SK-N-SH treated with all-trans-retinoic acid at 6 μM for 48 hours (cell line): ENCODE measurements at regions not wholly inside any gene's neighbourhood (a gene's known extent, or its start where the extent isn't known, plus 50 kb on each side); places are given as distances from the start of the nearest gene placed in this dataset.

Experiments
- ATAC-seq: fragments of 200-7000 bp; cut with Tn5 transposase; 3 replicates; pipeline ENCODE4 v1.9.1; 2020; ENCODE audit warnings: mild to moderate bottlenecking, moderate library complexity
- BACH2 ChIP-seq: fragments of 250-450 bp; sonication (Bioruptor Pico); IDR thresholded peaks from 2 replicates; pipeline ENCODE4 v1.9.0; 2021; ENCODE audit warnings: mild to moderate bottlenecking, borderline replicate concordance
- CREB5 ChIP-seq: fragments of 250-450 bp; sonication (Bioruptor Pico); IDR thresholded peaks from 2 replicates; pipeline ENCODE4 v1.5.1; 2020; ENCODE audit warnings: low read depth, mild to moderate bottlenecking, moderate library complexity
- CSDC2 ChIP-seq: fragments of 250-450 bp; sonication (Bioruptor Pico); IDR thresholded peaks from 2 replicates; pipeline ENCODE4 v1.5.0; 2020; ENCODE audit warnings: mild to moderate bottlenecking, moderate library complexity
- ESRRG ChIP-seq: fragments of 250-450 bp; sonication (Bioruptor Pico); IDR thresholded peaks from 2 replicates; pipeline ENCODE4 v1.6.1; 2021; ENCODE audit warnings: mild to moderate bottlenecking
- ISL1 ChIP-seq: fragments of 250-450 bp; sonication (Bioruptor Pico); IDR thresholded peaks from 2 replicates; pipeline ENCODE4 v2.1.2; 2022; ENCODE audit warnings: mild to moderate bottlenecking, moderate library complexity
- OSR1 ChIP-seq: fragments of 250-450 bp; sonication (Bioruptor Pico); IDR thresholded peaks from 2 replicates; pipeline ENCODE4 v1.8.0; 2022; ENCODE audit warnings: moderate library complexity, mild to moderate bottlenecking, inconsistent platforms
- POU6F1 ChIP-seq: fragments of 250-450 bp; sonication (Bioruptor Pico); IDR thresholded peaks from 2 replicates; pipeline ENCODE4 v1.8.0; 2021; ENCODE audit warnings: low read depth, mild to moderate bottlenecking, moderate library complexity, borderline replicate concordance
- RARB ChIP-seq: fragments of 250-450 bp; sonication (Bioruptor Pico); IDR thresholded peaks from 2 replicates; pipeline ENCODE4 v1.8.0; 2021; ENCODE audit warnings: mild to moderate bottlenecking, moderate library complexity
- TOX ChIP-seq: fragments of 250-450 bp; sonication (Bioruptor Pico); IDR thresholded peaks from 2 replicates; pipeline ENCODE4 v1.8.0; 2021; ENCODE audit warnings: mild to moderate bottlenecking, moderate library complexity, borderline replicate concordance
- ZC3H10 ChIP-seq: fragments of 250-450 bp; sonication (Bioruptor Pico); IDR thresholded peaks from 2 replicates; pipeline ENCODE4 v1.5.1; 2021; ENCODE audit warnings: mild to moderate bottlenecking, moderate library complexity
- ZFP3 ChIP-seq: fragments of 250-450 bp; sonication (Bioruptor Pico); IDR thresholded peaks from 2 replicates; pipeline ENCODE4 v1.5.0; 2020; ENCODE audit warnings: mild to moderate bottlenecking, moderate library complexity
- ZFP30 ChIP-seq: fragments of 450-650 bp; formaldehyde crosslinking; IDR thresholded peaks from 2 replicates; pipeline ENCODE4 v1.5.0; 2022; ENCODE audit warnings: mild to moderate bottlenecking, moderate library complexity
- ZNF565 ChIP-seq: fragments of 450-650 bp; formaldehyde crosslinking; conservative IDR thresholded peaks from 2 replicates; pipeline ENCODE4 v1.5.0; 2020; ENCODE audit warnings: low read depth, mild to moderate bottlenecking, moderate library complexity
- ZNF70 ChIP-seq: fragments of 450-650 bp; formaldehyde crosslinking; IDR thresholded peaks from 2 replicates; pipeline ENCODE4 v1.5.0; 2020; ENCODE audit warnings: mild to moderate bottlenecking, moderate library complexity
- ZNF8 ChIP-seq: fragments of 450-650 bp; formaldehyde crosslinking; IDR thresholded peaks from 2 replicates; pipeline ENCODE4 v1.5.0; 2020; ENCODE audit warnings: mild to moderate bottlenecking, moderate library complexity
- TF ChIP-seq, protein P1 (sequence below): fragments of 250-450 bp; sonication (Bioruptor Pico); IDR thresholded peaks from 2 replicates; pipeline ENCODE4 v1.5.1; 2021; ENCODE audit warnings: mild to moderate bottlenecking, moderate library complexity
- TF ChIP-seq, protein P2 (sequence below): fragments of 250-450 bp; sonication (Bioruptor Pico); IDR thresholded peaks from 2 replicates; pipeline ENCODE4 v1.5.0; 2020; ENCODE audit warnings: mild to moderate bottlenecking, moderate library complexity
- TF ChIP-seq, protein P3 (sequence below): fragments of 250-450 bp; sonication (Bioruptor Pico); IDR thresholded peaks from 2 replicates; pipeline ENCODE4 v1.8.0; 2020; ENCODE audit warnings: mild to moderate bottlenecking, moderate library complexity, borderline replicate concordance

DNA sequence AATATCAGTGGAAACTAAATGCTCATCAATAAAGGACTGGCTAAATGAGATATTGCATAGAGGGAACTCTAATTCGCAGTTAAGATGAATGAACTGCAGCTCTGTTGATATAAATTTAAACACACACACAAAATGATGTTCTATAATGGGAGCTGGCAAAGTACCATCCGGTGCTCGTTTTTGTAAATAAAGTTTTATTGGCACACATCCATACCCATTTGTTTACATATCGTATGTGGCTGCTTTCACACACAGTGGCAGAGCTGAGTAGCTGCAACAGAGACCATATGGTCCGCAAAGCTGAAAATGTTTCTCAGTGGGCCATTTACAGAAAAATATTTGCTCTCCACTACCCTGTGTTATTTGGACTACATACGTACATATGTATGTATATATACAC lies 120.7 kb downstream of the EDN3 start:
- ATAC-seq = no peak
- no peak for TF ChIP-seq OSR1 (CRISPR knock-in tag)
- TF ChIP-seq ISL1 = no peak
- TF ChIP-seq TOX = no peak
- TF ChIP-seq, protein P1, sequence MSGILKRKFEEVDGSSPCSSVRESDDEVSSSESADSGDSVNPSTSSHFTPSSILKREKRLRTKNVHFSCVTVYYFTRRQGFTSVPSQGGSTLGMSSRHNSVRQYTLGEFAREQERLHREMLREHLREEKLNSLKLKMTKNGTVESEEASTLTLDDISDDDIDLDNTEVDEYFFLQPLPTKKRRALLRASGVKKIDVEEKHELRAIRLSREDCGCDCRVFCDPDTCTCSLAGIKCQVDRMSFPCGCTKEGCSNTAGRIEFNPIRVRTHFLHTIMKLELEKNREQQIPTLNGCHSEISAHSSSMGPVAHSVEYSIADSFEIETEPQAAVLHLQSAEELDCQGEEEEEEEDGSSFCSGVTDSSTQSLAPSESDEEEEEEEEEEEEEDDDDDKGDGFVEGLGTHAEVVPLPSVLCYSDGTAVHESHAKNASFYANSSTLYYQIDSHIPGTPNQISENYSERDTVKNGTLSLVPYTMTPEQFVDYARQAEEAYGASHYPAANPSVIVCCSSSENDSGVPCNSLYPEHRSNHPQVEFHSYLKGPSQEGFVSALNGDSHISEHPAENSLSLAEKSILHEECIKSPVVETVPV = no peak
- TF ChIP-seq ESRRG = no peak
- TF ChIP-seq, protein P2, sequence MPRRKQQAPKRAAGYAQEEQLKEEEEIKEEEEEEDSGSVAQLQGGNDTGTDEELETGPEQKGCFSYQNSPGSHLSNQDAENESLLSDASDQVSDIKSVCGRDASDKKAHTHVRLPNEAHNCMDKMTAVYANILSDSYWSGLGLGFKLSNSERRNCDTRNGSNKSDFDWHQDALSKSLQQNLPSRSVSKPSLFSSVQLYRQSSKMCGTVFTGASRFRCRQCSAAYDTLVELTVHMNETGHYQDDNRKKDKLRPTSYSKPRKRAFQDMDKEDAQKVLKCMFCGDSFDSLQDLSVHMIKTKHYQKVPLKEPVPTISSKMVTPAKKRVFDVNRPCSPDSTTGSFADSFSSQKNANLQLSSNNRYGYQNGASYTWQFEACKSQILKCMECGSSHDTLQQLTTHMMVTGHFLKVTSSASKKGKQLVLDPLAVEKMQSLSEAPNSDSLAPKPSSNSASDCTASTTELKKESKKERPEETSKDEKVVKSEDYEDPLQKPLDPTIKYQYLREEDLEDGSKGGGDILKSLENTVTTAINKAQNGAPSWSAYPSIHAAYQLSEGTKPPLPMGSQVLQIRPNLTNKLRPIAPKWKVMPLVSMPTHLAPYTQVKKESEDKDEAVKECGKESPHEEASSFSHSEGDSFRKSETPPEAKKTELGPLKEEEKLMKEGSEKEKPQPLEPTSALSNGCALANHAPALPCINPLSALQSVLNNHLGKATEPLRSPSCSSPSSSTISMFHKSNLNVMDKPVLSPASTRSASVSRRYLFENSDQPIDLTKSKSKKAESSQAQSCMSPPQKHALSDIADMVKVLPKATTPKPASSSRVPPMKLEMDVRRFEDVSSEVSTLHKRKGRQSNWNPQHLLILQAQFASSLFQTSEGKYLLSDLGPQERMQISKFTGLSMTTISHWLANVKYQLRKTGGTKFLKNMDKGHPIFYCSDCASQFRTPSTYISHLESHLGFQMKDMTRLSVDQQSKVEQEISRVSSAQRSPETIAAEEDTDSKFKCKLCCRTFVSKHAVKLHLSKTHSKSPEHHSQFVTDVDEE (CRISPR knock-in tag) = no peak
- TF ChIP-seq, protein P3, sequence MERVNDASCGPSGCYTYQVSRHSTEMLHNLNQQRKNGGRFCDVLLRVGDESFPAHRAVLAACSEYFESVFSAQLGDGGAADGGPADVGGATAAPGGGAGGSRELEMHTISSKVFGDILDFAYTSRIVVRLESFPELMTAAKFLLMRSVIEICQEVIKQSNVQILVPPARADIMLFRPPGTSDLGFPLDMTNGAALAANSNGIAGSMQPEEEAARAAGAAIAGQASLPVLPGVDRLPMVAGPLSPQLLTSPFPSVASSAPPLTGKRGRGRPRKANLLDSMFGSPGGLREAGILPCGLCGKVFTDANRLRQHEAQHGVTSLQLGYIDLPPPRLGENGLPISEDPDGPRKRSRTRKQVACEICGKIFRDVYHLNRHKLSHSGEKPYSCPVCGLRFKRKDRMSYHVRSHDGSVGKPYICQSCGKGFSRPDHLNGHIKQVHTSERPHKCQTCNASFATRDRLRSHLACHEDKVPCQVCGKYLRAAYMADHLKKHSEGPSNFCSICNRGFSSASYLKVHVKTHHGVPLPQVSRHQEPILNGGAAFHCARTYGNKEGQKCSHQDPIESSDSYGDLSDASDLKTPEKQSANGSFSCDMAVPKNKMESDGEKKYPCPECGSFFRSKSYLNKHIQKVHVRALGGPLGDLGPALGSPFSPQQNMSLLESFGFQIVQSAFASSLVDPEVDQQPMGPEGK = no peak
- no peak for TF ChIP-seq POU6F1 (CRISPR knock-in tag)
- TF ChIP-seq ZFP3 (CRISPR knock-in tag) = no peak
- no peak for TF ChIP-seq BACH2
- TF ChIP-seq ZNF70 (CRISPR knock-in tag) = no peak
- no peak for TF ChIP-seq CREB5 (CRISPR knock-in tag)
- no peak for TF ChIP-seq CSDC2
- TF ChIP-seq ZNF565 (CRISPR knock-in tag) = no peak
- no peak for TF ChIP-seq RARB (CRISPR knock-in tag)
- no peak for TF ChIP-seq ZNF8
- no peak for TF ChIP-seq ZFP30 (CRISPR knock-in tag)
- TF ChIP-seq ZC3H10 (CRISPR knock-in tag) = no peak

DNA sequence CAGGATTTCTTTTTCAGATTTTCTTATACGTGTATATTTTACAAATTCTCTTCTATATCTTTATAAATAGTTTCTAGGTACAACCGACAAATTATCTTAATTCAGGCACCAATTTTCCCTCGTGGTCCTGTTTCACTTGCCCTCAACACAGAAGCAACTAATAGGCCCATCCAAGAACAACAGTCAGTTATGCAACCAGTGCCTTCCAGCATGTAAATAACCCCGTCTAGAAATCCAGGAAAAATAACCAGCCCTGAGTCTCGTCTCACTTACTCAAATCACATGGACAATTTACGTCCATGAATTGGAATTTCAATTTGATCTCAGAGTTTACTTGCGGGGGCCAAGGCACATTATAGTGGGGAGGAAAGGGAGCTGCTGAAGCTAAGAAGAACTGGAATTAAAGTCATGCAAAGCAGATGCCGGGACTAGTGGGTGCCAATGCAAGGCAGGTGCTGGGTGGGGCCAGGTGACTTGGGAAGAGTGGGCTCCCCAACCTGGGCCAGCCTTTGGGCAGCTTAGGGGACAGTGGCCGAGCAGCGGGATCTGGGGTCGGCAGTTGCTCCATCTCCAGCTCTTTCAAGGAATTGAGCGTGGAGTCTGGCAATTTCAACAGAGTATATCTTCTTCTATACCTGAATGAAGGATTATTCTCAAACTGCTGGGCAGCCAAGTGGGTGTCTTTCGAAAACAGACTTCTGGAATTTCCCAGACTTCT lies 121.7 kb downstream of the EDN3 start:
- TF ChIP-seq CREB5 (CRISPR knock-in tag) (no peak), POU6F1 (CRISPR knock-in tag) (no peak), ESRRG (no peak), ZNF565 (CRISPR knock-in tag) (no peak)
- ATAC-seq = no peak
